ENCODE measurements at regions not wholly inside any gene's neighbourhood (a gene's known extent, or its start where the extent isn't known, plus 50 kb on each side); places are given as distances from the start of the nearest gene placed in this dataset.
"Not testable (repeated sequence)": the region's sequence is repeated elsewhere in the genome, so short reads cannot be mapped to it uniquely, and the experiment has no call there.

DNA sequence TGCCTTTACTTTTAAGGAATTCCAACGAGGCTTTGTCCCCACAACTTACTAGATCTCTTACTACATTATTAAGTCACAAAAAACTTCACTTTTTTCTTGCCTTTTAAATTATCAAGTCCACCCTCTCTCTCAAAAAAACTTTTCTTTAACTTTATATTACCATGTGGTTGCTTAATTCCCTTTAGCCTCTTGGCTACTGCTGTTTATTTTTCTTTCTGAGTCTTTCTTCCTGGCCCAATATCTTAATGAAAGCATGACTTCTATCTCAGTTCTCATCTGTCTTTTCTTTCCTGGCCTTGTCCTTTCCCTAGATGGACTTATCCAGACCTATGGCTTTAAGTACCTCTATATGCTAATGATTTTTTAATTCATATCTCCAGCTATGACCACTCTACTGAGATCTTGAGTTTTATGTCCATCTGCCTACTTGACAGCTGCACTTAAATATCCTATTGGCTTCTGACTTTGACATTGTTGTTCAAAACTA lies 710.5 kb downstream of the RFPL4B start:
- TF ChIP-seq, protein P1, sequence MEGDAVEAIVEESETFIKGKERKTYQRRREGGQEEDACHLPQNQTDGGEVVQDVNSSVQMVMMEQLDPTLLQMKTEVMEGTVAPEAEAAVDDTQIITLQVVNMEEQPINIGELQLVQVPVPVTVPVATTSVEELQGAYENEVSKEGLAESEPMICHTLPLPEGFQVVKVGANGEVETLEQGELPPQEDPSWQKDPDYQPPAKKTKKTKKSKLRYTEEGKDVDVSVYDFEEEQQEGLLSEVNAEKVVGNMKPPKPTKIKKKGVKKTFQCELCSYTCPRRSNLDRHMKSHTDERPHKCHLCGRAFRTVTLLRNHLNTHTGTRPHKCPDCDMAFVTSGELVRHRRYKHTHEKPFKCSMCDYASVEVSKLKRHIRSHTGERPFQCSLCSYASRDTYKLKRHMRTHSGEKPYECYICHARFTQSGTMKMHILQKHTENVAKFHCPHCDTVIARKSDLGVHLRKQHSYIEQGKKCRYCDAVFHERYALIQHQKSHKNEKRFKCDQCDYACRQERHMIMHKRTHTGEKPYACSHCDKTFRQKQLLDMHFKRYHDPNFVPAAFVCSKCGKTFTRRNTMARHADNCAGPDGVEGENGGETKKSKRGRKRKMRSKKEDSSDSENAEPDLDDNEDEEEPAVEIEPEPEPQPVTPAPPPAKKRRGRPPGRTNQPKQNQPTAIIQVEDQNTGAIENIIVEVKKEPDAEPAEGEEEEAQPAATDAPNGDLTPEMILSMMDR (IDR thresholded peaks at IDR 0.05) = no peak
- TF ChIP-seq POLR2A (IDR thresholded peaks at IDR 0.05) = no peak
- intact Hi-C loops (cut with DNase I; ENCODE audit: low total_unique reads) = no loop called here

DNA sequence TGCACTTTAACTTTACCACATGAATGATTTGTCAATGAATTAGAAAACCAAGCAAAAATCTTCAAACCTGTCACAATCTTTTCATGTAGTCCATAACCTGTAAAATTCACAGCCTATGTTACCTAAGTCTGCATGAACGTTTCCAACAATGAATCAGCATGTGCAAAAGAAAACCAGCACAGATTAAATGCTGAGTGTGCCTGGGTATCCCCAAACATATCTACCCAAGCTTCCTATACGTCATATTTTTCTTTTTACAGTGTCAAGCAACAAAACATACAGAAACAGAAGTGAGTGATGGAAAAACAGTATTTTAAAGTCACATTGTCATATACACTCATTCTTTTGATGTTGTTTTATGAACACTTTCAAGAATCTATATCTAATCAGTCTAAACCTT lies 713.5 kb downstream of the RFPL4B start:
- no peak overlapping the region for H3K27ac ChIP-seq
- intact Hi-C loops (cut with DNase I; ENCODE audit: low total_unique reads) = no loop called here
- no peak for TF ChIP-seq POLR2A (IDR thresholded peaks at IDR 0.05)
- H3K4me3 ChIP-seq = no peak overlapping the region
- no peaks in the 10 kb centered on the region for H3K4me1 ChIP-seq
- H3K9me3 ChIP-seq = no peaks in the 10 kb centered on the region
- H3K27me3 ChIP-seq = no peaks in the 10 kb centered on the region
- no peaks in the 10 kb centered on the region for H3K36me3 ChIP-seq
- DNase-seq = no peak

More for the DNA sequence above, 710.5 kb downstream of the RFPL4B start:
- no peak overlapping the region for H3K4me3 ChIP-seq
- no peak overlapping the region for H3K27ac ChIP-seq
- H3K4me1 ChIP-seq = no peaks in the 10 kb centered on the region
- no peak for DNase-seq
- H3K27me3 ChIP-seq = no peaks in the 10 kb centered on the region
- H3K9me3 ChIP-seq = no peaks in the 10 kb centered on the region
- no peaks in the 10 kb centered on the region for H3K36me3 ChIP-seq

DNA sequence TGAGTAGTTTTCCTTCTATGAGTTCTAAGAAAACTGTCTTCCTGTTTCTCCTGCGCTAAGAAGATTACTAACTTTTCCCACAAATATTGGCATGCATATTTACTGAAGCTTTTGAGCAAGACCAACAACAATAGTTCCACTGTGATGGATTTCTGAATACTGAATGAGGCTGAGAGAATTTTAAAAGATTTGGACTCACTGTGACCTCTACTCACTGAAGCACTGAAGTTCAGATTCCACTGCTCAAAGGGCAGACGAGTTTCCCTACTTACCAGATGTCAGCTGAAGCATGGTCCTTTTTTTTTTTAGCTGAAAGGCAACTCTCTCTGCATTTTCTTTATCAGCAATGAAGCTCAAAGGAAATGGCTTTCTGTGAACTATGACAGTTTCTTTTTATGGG lies 718.5 kb downstream of the RFPL4B start:
- no peaks in the 10 kb centered on the region for H3K36me3 ChIP-seq
- no peaks in the 10 kb centered on the region for H3K4me1 ChIP-seq
- no peaks in the 10 kb centered on the region for H3K9me3 ChIP-seq
- no peak overlapping the region for H3K4me3 ChIP-seq
- no peak for DNase-seq
- intact Hi-C loops (cut with DNase I; ENCODE audit: low total_unique reads) = no loop called here
- H3K27ac ChIP-seq = no peak overlapping the region
- TF ChIP-seq POLR2A (IDR thresholded peaks at IDR 0.05) = no peak
- TF ChIP-seq, protein P1 (IDR thresholded peaks at IDR 0.05) = no peak
- H3K27me3 ChIP-seq = no peaks in the 10 kb centered on the region

DNA sequence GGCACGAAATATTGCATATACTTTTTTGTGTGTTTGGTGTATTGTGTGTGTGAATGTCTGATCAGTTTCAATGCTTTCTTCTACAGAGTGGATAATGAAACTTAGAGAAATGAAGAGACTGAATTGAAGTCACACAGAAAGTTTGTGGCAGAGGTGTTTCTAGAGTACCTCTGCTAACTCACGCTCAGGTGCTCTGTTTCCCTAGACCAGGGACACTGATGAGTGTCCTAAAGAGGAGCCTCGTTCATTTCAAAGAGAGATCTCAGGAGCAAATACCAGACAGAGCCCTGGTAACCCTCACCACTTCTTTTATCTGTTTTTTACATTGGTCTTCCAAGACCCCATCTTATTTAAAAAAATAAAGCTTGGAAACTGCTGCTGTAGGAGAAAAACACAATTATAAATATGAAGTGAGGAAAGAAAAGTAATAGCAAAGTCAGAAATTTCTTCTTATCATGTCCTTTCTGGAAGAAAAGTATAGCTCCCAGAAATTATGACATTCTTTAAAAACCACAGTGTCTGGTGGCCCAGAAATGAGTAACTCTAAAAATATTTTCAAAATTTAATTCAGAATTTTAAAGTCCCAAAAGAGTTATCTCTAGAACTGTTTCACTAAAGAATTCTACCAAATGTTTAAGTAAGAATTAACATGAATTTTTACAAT lies 720.6 kb downstream of the RFPL4B start:
- H3K9me3 ChIP-seq = no peaks in the 10 kb centered on the region
- H3K27me3 ChIP-seq = no peaks in the 10 kb centered on the region
- no peak overlapping the region for H3K27ac ChIP-seq

DNA sequence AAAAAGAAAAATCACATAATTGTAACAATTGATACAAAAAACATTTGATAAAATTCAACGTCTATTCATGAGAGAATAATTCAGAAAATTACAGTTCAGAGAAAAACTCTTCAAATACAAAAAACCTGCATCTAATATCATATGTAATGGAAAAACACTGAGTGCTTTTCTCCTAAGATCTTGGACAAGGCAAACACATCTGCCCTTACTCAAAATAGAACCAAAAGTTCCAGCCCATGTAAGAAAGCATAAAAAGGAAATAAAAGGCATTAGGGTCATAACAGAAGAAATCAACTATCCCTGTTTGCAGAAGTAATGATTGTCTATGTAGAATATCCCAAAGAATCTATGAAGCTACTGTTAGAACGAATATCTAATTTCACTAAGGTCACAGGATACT lies 721.4 kb downstream of the RFPL4B start:
- TF ChIP-seq POLR2A (IDR thresholded peaks at IDR 0.05) = no peak
- TF ChIP-seq, protein P1 (IDR thresholded peaks at IDR 0.05) = no peak
- no peaks in the 10 kb centered on the region for H3K36me3 ChIP-seq
- H3K27me3 ChIP-seq = no peaks in the 10 kb centered on the region
- no peaks in the 10 kb centered on the region for H3K9me3 ChIP-seq
- H3K4me3 ChIP-seq = no peak overlapping the region
- no peaks in the 10 kb centered on the region for H3K4me1 ChIP-seq
- intact Hi-C loops (cut with DNase I; ENCODE audit: low total_unique reads) = no loop called here
- H3K27ac ChIP-seq = no peak overlapping the region
- DNase-seq = no peak

More for the DNA sequence above, 720.6 kb downstream of the RFPL4B start:
- DNase-seq = no peak
- H3K4me1 ChIP-seq = no peaks in the 10 kb centered on the region
- no peaks in the 10 kb centered on the region for H3K36me3 ChIP-seq
- H3K4me3 ChIP-seq = no peak overlapping the region
- no peak for TF ChIP-seq POLR2A (IDR thresholded peaks at IDR 0.05)
- TF ChIP-seq, protein P1 (IDR thresholded peaks at IDR 0.05) = no peak
- intact Hi-C loops (cut with DNase I; ENCODE audit: low total_unique reads) = no loop called here

DNA sequence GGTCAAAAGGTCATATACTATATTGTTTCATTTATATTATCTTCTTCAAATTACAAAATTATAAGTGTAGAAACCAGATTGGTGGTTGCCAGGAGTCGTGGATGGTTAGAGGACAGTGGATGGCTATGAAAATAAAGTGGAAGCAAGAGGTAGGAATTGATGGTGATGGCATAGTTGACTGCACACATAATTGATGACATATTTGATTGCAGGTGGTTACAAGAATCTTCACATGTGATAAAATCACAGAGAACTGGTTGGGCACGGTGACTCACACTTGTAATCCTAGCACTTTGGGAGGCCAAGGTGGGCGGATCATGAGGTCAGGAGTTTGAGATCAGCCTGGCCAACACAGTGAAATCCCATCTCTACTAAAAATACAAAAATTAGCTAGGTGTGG lies 723.6 kb downstream of the RFPL4B start:
- H3K27ac ChIP-seq; intact Hi-C loops (cut with DNase I; ENCODE audit: low total_unique reads); H3K36me3 ChIP-seq; DNase-seq; H3K9me3 ChIP-seq; H3K4me3 ChIP-seq; H3K4me1 ChIP-seq; H3K27me3 ChIP-seq: not testable (repeated sequence)
